ENCODE measurements at regions not wholly inside any gene's neighbourhood (a gene's known extent, or its start where the extent isn't known, plus 50 kb on each side); places are given as distances from the start of the nearest gene placed in this dataset.

GRCh38 chr6:45791211-45792168, 224.2 kb downstream of the CLIC5 start:
- no peak for DNase-seq (ENCODE audit: low spot score)

GRCh38 chr6:45789238-45789637, 226.4 kb downstream of the CLIC5 start:
- DNase-seq (ENCODE audit: low spot score) = no peak

GRCh38 chr6:45787384-45787783, 228.3 kb downstream of the CLIC5 start:
- DNase-seq (ENCODE audit: low spot score) = no peak

- DNase-seq (ENCODE audit: low spot score) = no peak
Measured at GRCh38 chr6:45786355-45786781, 229.3 kb downstream of the CLIC5 start.

- DNase-seq (ENCODE audit: low spot score) = no peak
Measured at GRCh38 chr6:45784250-45784649, 231.4 kb downstream of the CLIC5 start.

GRCh38 chr6:45783716-45784115, 231.9 kb downstream of the CLIC5 start:
- no peak for DNase-seq (ENCODE audit: low spot score)

GRCh38 chr6:45781890-45782289, 233.8 kb downstream of the CLIC5 start:
- DNase-seq (ENCODE audit: low spot score) = no peak

- no peak for DNase-seq (ENCODE audit: low spot score)
Measured at GRCh38 chr6:45780523-45780922, 235.1 kb downstream of the CLIC5 start.

GRCh38 chr6:45775026-45775697, 240.5 kb downstream of the CLIC5 start:
- DNase-seq (ENCODE audit: low spot score) = no peak

GRCh38 chr6:45773906-45774305, 241.8 kb downstream of the CLIC5 start:
- no peak for DNase-seq (ENCODE audit: low spot score)

- DNase-seq (ENCODE audit: low spot score) = no peak
Measured at GRCh38 chr6:45772886-45773495, 242.7 kb downstream of the CLIC5 start.

GRCh38 chr6:45772051-45772450, 243.6 kb downstream of the CLIC5 start:
- DNase-seq (ENCODE audit: low spot score) = no peak

GRCh38 chr6:45763281-45763680, 252.4 kb downstream of the CLIC5 start:
- DNase-seq (ENCODE audit: low spot score) = no peak

GRCh38 chr6:45759472-45759810, 256.2 kb downstream of the CLIC5 start:
- DNase-seq (ENCODE audit: low spot score) = no peak

- no peak for DNase-seq (ENCODE audit: low spot score)
Measured at GRCh38 chr6:45758787-45759471, 256.7 kb downstream of the CLIC5 start.

- DNase-seq (ENCODE audit: low spot score) = no peak
Measured at GRCh38 chr6:45757443-45758130, 258.1 kb downstream of the CLIC5 start.

GRCh38 chr6:45756606-45757005, 259.1 kb downstream of the CLIC5 start:
- no peak for DNase-seq (ENCODE audit: low spot score)

GRCh38 chr6:45754432-45754831, 261.2 kb downstream of the CLIC5 start:
- no peak for DNase-seq (ENCODE audit: low spot score)

GRCh38 chr6:45746046-45746445, 269.6 kb downstream of the CLIC5 start:
- DNase-seq (ENCODE audit: low spot score) = no peak

GRCh38 chr6:45743028-45743615, 272.5 kb downstream of the CLIC5 start:
- no peak for DNase-seq (ENCODE audit: low spot score)

GRCh38 chr6:45742591-45742990, 273.1 kb downstream of the CLIC5 start:
- DNase-seq (ENCODE audit: low spot score) = no peak

All from SK-N-DZ (cell line).